ENCODE measurements at regions not wholly inside any gene's neighbourhood (a gene's known extent, or its start where the extent isn't known, plus 50 kb on each side); places are given as distances from the start of the nearest gene placed in this dataset.

DNA sequence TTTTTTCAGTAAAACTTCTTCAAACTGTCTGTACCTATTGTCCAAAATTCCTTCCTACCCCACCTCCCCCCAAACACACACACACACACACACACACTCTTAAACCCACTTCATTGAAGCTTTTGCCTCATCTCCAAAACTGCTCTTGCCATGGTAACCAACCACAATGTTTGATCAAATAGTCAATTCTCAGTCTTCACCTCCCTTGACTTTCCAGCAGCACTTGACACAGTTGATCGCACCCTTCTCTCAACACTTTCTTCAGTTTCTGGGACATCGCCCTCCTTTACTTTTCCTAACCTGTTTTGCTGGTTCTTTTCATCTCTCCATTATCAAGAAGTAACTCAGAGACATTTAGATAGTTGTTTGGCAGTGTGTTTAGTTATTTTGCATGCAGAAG is 71.5 kb upstream of the COL21A1 start:
- ATAC-seq, result no peak
- no peaks in the 10 kb centered on the region for H3K9me3 ChIP-seq
- 78 to 89% methylated on average over 2 of the region's 2 CpGs for WGBS, 2 donors

DNA sequence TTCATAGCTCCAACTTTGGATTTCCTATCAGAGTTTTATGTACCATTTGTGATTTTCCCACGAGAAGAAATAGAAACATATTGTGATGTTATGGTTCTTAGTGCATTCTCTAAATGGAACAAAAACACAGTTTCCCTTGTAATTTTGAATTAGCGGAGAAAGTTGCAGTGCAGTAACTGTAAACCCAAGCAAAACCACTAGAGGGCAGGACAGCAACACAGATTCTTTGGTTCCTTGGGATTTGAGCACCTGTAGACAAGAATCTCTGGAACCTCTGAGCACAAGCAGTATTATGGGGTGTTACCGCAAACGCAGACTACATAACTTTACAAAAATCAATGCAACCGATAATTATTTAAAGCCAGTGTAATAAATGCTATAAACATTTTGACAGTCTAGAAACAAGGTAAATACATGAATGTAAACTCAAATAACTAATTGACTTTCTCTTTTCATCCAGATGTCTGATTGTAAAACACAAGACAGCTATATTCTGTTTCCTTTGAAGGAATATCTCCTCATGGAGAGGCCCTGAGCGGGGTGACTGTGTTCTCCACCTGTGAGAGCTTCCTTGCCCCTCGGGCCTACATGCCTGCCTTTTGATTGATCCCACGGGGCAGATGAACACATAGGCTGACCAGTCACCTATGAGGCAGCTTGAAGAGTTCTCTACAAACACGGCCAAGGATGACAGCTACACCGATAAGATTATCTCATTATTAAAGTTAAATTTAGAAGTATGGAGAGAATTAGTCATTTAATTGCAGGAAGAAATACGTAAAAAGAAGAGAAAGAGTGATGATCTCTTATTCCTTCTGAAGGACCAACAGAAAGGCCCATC is 67.5 kb upstream of the COL21A1 start:
- no peak for TF ChIP-seq POLR2A (IDR thresholded peaks at IDR 0.05)
- TF ChIP-seq, protein P1, sequence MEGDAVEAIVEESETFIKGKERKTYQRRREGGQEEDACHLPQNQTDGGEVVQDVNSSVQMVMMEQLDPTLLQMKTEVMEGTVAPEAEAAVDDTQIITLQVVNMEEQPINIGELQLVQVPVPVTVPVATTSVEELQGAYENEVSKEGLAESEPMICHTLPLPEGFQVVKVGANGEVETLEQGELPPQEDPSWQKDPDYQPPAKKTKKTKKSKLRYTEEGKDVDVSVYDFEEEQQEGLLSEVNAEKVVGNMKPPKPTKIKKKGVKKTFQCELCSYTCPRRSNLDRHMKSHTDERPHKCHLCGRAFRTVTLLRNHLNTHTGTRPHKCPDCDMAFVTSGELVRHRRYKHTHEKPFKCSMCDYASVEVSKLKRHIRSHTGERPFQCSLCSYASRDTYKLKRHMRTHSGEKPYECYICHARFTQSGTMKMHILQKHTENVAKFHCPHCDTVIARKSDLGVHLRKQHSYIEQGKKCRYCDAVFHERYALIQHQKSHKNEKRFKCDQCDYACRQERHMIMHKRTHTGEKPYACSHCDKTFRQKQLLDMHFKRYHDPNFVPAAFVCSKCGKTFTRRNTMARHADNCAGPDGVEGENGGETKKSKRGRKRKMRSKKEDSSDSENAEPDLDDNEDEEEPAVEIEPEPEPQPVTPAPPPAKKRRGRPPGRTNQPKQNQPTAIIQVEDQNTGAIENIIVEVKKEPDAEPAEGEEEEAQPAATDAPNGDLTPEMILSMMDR (IDR thresholded peaks at IDR 0.05), result peak; percentile 42 to 78 (median 70)
- Histone ChIP-seq H3K27ac (no peak overlapping the region), H3K4me1 (no peaks in the 10 kb centered on the region), H3K9me3 (no peaks in the 10 kb centered on the region), H3K4me3 (no peak overlapping the region), H3K36me3 (replicated peaks in 1 of 2; ENCODE audit: insufficient read depth in 1 of 2, low read depth in 2 of 2) (no peaks in the 10 kb centered on the region), H3K27me3 (no peaks in the 10 kb centered on the region)
- 27 to 31% methylated on average over 11 of the region's 11 CpGs for WGBS, 2 donors
- peak; percentile 82 for ATAC-seq
- peak; percentile 33 to 54 (median 48) for DNase-seq
- intact Hi-C loops (cut with DNase I), result no loop called here

More for the DNA sequence above, 71.5 kb upstream of the COL21A1 start:
- no peaks in the 10 kb centered on the region for H3K36me3 ChIP-seq (replicated peaks in 1 of 2; ENCODE audit: insufficient read depth in 1 of 2, low read depth in 2 of 2)
- H3K27ac ChIP-seq, result no peak overlapping the region
- intact Hi-C loops (cut with DNase I), result no loop called here
- H3K4me3 ChIP-seq, result no peak overlapping the region
- H3K27me3 ChIP-seq, result no peaks in the 10 kb centered on the region
- DNase-seq, result no peak
- TF ChIP-seq, protein P1 (IDR thresholded peaks at IDR 0.05), result no peak
- no peak for TF ChIP-seq POLR2A (IDR thresholded peaks at IDR 0.05)
- H3K4me1 ChIP-seq, result no peaks in the 10 kb centered on the region

DNA sequence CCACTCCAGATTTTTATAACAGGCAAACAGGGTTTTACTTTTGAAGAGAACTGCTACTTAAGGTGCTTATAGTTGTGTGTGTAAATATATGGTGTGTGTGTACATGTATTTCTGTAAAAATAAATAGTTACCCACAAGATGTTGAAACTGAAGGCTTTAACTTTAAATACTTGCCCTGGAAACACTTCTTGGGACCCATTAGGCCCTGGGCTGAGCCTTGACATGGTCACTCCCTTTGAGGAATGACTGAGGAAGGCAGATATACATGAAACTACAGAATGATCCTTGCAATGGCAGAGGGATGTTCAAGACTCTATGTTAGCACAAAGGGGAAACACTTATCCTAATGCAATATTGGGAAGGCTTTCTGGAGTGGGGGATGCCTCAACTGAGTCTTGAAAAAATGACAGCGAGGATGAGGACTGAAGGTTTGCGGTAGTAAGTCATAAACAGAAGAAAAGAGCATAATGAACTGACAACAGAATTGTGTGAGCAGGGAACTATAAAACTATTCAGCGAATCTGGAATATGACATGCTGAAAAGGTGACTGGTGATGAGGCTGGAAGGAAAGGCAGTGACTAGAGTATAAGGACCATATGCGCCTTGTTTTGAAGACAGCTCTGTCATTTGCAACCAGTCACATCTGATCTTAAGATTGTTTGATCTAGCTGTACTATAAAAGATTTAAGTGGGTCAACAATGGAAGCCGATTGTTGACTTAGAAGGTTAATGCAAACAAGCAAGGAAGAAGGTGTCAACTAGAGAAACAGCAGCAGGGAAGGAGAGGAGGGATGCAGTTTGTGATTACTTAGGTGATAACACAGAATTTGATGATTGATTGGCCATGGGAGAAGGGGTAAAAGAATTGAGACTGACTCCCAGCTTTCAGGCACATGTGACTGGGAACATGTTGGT is 64.4 kb upstream of the COL21A1 start:
- no peaks in the 10 kb centered on the region for H3K4me1 ChIP-seq
- ATAC-seq, result no peak
- H3K4me3 ChIP-seq, result no peak overlapping the region
- no peaks in the 10 kb centered on the region for H3K36me3 ChIP-seq (replicated peaks in 1 of 2; ENCODE audit: insufficient read depth in 1 of 2, low read depth in 2 of 2)
- no peaks in the 10 kb centered on the region for H3K9me3 ChIP-seq
- DNase-seq, result no peak
- no peaks in the 10 kb centered on the region for H3K27me3 ChIP-seq
- no peak overlapping the region for H3K27ac ChIP-seq
- no peak for TF ChIP-seq POLR2A (IDR thresholded peaks at IDR 0.05)
- TF ChIP-seq, protein P1 (IDR thresholded peaks at IDR 0.05), result no peak
- intact Hi-C loops (cut with DNase I), result no loop called here
- WGBS, 2 donors, result 67% methylated on average over 5 of the region's 5 CpGs

DNA sequence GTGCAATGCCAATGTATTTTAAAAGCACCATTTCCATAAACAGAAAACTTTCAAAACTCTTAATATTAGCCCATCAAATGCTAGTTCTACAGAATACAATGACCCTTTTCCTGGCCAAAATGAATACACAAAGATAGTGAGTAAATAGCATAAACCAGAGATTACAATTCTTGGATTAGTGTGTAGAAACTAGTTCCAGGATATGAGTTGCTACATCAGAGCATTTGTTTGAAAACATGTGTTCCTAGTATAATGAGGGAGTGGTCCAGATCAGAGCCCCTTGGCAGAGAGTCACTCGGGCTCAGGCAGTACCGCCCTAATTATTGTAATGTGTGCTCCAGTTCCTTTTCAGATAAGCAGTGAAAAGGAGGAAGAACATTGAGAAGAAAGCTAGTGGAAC is 63.7 kb upstream of the COL21A1 start:
- Histone ChIP-seq H3K27ac (no peak overlapping the region), H3K9me3 (no peaks in the 10 kb centered on the region), H3K4me1 (no peaks in the 10 kb centered on the region), H3K4me3 (no peak overlapping the region), H3K36me3 (replicated peaks in 1 of 2; ENCODE audit: insufficient read depth in 1 of 2, low read depth in 2 of 2) (no peaks in the 10 kb centered on the region), H3K27me3 (no peaks in the 10 kb centered on the region)
- ATAC-seq (no peak), DNase-seq (no peak)
- WGBS, 2 donors, result 39 to 44% methylated on average over 2 of the region's 2 CpGs
- TF ChIP-seq POLR2A (IDR thresholded peaks at IDR 0.05), result no peak
- TF ChIP-seq, protein P1 (IDR thresholded peaks at IDR 0.05), result no peak
- intact Hi-C loops (cut with DNase I), result no loop called here

All from body of pancreas (tissue), 4 donors.